Middle frontal gyrus (tissue), 1 donor: ENCODE measurements at regions not wholly inside any gene's neighbourhood (a gene's known extent, or its start where the extent isn't known, plus 50 kb on each side); places are given as distances from the start of the nearest gene placed in this dataset.

Source experiments
- DNase-seq: peaks from one replicate; pipeline ENCODE4 v3.0.0-alpha.2; 2015; ENCODE audit warnings: low spot score; ENCODE audit errors: extremely low spot score

DNA sequence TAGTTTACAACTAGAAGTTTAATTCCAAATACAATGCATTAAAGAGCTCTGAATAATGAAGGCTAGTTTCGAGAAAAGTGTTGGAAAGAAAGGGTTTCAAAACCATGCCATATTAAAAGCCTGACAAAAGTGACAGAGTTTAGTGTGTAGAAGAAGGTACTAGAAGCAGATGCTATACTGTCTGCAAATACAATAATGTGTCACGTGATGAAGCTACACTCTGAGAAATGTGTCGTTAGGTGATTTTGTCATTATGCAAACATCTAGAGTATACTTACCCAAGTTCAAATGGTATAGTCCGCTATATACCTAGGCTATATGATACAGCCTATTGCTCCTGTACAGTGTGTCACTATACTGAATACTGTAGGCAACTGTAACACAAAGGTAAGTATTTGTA, 494.1 kb downstream of the TLE1 start:
- DNase-seq: no peak

DNA sequence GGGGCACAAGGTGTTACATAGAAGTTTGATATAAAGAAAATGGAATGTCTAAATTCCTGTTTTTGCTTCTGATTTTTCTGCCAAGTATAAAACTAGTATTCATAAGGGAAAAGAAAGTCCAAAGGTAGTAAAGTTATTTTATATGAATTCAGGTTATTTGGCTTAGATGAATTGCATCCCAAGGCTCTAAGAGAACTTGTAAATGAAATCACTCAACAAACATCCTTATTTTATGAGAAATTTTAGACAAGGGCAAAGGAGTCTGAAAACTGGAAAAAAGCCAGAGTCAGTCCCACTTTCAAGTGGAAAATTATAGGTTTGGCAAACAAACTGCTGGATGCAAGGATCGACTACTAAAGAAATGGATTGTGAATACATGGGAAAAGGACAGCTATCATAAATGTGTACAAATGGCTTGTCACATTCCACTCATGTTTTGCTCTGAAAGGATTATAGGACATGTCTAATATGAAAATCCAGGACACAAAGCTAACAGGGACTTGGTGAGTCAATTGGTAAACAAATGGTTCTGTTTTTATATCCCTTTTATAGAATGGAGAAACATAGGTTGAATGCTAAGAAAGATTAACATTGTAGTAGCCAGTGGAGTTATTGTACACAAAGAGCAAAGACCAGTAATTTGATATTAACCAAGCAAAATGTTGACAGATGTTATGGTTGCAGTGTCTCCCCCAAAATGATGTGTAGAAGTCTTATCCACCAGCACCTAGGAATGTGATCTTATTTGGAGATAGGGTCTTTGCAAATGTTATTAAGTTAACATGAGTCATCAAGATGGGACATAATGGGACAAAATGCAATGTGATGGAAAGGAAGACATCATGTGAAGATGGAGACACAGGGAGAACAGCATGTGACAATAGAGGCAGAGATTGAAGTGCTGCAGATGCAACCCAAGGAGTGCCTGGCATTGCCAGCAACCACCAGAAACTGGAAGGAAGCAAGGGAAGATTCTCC, 495.7 kb downstream of the TLE1 start:
- DNase-seq: no peak

DNA sequence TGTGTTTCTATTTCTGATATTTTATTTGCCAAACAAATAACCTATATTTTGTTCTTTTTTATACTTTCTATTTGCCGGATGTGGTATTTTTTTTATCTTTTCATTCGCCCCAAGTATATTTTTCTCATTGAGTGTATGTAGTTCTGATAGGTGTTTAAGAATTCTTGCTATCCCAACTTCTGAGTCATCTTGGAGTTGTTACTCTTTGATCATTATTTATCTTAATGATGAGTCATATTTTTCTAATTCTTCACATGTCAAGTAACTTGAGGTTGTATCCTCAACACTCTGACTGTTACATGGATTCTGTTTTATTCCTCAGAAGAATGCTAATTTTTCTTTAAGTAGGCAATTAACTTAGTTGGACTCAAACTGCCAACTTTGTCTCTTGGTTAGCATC, 498.1 kb downstream of the TLE1 start:
- no peak for DNase-seq

DNA sequence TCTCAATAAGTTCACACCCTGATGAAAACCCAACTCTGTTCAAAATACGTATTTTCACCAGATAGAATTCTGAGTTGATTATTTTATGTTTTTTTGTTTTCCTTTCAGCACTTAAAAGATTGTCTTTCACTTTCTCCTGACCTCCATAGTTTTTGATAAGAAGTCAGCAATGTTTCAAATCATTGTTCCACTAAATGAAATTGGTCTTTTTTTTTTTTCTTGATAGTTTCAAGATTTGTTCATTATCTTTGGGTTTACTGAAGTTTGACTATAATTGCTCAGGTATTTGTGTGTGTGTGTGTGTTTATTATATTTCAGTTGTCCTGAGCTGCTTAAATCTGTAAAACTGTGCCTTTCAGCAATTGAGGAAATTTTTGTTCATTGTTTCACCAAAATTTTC, 498.7 kb downstream of the TLE1 start:
- DNase-seq: no peak

DNA sequence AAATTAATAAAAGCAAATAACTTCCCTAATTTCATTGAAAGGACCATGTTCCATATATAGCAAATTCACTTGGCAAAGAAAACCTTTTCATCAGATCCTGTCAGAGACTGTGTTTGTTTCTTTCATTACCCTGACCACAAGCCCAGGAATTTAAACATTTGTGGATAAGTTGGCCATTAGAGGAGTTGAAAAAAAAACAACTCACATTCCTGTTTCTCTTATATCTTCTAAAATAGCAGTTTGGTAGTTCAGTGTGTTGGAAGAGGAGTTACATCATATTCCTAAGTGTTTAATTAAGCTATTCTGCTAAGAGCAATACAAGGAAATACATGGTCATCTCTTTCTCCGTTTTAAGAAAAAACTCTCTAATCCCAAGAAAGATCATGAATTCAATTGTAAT, 505.6 kb downstream of the TLE1 start:
- no peak for DNase-seq

DNA sequence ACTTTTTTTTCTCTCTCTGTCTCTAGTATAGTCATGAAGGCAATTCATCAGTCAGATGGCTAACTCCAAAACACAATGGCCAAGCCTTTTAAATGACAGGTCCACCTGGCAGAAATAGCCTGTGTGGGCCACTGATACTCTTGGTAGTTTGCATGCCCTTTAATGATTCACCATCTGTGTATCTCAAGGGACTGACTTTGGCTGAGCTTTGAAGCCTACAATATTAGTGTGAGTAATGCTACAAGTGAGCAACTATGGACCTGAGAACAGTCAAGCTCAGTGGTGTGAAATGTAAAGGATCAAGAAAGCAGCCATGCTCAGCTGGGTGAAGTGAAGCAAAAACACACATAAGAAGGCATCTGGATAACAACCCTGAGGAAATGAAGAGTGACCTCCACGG, 506.9 kb downstream of the TLE1 start:
- DNase-seq: no peak

DNA sequence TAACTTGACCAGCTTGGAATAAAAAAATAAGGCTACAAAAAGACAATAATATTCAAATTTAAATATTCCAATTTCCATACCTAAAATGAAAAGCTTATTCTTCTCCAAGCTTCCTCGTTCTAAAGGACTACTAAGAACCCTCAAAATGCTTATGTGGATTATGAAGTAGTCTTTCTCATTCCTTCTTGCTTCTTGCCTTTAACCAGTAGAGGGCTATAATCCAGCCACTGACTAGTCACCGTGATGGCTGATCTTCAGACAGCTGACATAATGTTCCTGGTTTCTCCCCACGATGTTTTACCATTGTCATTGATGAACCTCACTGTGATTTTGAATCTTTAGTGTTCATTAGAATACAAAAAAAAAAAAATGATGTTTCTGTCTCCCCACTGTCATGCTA, 515.3 kb downstream of the TLE1 start:
- no peak for DNase-seq

DNA sequence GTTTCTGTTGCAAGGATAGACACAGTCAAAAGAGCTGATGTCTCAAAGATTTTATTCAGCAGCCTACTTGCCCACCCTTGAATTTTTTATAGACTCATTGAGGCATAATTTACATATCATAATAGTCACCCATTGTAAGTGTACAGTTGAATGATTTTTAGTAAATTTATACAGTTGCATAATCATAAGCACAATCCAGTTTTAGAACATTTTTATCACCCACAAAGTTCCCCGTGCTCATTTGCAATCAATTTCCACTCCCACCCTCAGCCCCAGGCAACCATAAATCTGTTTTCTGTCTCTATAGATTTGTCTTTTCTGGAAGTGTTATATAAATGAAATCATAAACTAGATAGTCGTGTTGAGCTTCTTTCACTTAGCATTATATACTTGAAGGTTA, 517.7 kb downstream of the TLE1 start:
- no peak for DNase-seq

DNA sequence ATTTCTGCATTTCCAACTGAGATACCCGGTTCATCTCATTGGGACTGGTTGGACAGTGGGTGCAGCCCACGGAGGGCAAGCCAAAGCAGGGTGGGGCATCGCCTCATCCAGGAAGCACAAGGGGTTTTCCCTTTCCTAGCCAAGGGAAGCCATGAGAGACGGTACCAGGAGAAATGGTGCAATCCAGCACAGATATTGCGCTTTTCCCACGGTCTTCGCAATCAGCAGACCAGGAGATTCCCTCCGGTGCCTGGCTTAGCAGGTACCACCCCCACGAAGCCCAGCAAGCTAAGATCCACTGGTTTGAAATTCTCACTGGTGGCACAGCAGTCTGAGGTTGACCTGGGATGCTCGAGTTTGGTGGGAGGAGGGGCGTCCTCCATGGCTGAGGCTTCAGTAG, 527.0 kb downstream of the TLE1 start:
- no peak for DNase-seq

DNA sequence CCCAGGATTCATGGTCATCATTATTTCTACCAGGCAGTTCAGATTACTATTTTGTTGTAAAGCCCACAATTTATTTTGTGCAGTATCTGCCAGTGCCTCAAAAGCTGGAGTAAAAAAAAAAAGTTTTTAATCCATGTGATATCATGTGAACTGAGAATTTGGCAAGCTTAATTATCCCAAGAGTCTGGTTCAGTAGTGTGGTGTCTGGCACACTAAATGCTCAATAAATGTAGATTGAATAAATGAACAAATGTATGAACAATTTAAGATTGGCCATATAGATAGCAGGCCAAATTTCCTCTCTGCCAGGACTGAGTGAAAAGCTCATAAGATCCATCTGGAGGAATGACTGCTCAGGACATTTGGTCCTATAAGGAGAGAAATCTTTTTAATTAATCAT, 533.0 kb downstream of the TLE1 start:
- DNase-seq: no peak

DNA sequence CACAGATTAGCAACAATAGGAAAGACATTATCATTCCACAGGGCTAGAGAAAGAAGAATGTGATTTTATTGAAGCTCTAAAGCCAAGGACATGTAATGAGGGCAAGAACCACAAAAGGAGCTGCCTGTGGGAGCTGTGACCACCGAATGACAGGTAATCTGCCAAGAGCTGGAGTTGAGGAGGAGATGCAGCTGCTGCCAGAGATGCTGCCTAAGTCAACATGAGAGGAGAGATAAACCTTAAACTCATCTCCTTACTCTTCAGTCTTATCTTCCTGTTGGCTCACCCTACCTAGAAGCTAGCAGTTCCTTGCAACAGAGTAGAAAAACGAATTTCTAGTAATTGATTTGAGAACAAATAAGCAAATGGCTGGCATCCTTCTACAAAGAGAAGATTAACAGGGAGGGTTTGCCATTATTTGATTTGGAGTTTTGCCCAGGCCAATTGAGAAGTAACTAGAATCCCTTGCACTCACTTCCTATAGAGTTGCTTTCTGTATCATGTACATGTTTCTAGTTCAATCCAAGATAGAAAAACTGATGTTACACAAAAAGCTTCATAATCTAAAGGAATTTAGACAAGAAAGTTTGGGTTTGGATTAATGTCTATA, 539.2 kb downstream of the TLE1 start:
- DNase-seq: no peak

DNA sequence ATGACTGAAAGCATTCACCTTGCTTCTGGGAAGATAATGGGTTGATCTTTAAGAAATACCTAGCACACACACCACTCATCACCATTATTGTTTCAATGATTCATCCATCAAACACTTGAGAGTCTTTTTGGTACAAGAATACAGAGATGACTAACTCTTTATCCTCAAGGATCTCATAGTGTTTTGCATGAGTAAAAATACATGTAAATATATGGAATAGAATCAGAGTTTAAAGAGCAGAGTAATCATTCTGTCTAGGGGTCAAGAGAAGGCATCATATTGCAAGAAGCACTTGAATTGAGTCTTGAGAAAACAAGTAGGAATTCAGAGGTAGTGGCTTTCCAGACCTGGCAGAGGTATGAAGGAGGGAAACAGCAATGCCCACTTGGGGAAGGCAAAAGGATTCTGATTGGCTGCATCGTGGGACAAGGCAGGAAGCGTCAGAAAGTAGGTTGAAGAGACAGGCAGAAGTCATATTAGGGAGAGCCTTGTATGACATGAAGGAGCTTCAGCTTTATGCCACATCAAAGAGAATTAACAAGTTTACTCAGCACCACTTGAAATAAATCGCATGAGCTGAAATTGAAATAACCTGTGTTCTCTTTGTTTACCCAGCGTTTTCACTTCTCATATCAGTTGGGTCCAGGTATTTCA, 542.5 kb downstream of the TLE1 start:
- no peak for DNase-seq

DNA sequence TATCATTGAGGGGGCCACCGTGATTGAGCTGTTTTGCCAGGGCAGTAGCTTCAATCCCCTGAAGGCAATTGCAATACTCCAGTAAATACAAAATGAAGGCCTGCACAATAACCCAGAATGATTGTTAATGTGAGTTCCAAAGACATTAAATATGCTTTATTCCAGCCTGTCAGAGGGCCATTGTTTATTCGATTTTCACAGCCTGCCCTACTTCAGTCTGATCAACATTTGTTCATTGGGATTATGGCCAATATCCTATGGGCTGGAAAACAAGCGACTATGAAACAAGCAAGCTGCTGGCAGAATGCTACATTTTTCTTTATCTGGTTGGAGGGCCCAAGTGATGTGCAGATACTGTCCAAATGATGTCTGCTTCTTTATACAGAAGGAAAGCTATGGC, 543.1 kb downstream of the TLE1 start:
- DNase-seq: no peak

DNA sequence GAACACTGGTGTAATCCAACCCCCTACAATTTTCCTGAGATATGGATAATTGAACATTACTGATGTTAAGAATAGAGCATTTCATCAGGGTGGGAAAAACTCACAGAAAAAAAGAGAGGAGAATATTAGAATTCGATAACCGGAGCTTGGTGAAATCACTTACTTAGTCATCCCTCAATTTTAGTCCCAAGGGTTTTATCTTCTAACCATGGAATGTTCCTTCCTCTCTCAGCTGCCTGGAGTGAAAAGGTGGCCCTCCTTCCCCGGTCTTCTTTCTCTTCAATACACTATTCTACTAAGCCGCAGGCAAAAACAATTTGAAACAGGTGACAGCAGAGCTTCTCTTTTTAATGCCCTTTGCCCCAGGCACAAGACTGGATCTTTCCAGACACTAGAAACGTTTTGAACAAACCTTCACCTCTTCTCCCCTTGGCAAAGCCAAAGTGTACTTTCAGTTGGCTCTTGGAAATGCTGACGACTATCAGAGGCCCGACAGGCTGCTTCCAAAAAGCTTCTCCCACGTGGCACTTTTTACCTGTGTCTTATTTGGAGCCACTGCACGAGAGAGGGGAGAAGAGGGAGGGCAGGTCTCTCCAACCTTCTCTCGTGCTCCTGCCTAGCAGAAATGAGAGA, 543.9 kb downstream of the TLE1 start:
- no peak for DNase-seq

DNA sequence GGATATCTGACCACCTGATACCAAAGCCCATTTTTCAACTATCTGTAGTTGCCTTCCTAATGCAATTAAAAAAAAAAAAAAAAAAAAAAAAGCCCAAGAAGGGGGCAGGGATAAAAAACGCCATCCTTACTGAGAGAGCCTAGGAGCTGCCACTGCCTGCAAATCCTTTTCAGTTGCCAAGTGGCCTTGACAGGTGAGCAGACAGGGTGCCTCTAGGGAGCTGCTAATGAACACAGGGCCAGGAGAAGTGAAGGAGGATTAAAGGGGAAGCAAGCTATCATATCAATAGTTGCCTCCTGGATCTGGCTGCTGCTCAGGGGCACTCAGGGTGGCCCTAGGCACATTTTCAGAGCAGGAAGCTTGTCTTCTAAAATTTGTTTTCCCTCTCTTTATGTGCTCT, 547.4 kb downstream of the TLE1 start:
- no peak for DNase-seq

DNA sequence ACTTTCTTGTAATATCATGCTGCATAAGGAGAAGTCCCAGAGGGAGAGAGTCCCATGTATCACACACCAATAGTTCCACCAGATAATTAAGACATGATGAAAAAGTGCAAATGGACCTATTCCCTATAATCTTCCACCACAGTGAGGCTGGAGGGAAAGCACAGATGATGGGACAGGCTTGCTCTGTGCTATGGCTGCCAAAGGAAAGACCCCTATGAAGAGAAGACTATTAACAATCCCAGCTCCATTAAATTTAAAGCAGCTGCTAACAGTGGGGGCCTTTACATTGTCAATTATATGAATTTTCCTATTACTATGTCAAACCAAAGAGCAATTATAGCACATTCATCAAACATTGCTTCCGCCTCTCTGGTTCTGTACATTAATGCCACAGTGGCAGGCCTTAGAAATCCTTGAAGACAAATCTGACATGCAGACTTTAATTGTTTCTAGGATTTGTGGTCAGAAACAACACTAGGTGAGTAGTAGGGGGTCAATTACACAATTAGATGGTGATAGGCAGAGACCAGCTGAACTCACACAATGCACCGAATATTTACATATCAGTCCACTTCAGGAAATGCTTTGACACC, 551.3 kb downstream of the TLE1 start:
- no peak for DNase-seq

DNA sequence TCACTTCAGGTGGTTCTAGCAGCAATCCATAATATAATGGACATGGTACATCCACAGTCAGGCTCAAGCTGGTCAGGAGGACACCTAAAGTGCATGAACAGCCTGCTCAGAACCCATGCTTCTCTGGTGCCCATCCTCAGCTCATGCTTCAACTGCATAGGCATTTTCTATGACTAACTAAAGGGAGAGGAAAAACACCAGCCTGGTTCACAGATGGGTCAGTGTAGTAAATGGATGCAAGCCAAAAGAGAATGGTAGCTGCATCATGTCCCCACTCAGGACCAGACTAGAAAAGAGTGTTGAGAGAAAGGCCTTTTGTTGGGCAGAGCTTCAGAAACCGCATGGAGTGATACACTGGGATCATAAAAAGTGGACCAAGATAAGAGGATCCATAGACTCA, 556.6 kb downstream of the TLE1 start:
- DNase-seq: no peak

DNA sequence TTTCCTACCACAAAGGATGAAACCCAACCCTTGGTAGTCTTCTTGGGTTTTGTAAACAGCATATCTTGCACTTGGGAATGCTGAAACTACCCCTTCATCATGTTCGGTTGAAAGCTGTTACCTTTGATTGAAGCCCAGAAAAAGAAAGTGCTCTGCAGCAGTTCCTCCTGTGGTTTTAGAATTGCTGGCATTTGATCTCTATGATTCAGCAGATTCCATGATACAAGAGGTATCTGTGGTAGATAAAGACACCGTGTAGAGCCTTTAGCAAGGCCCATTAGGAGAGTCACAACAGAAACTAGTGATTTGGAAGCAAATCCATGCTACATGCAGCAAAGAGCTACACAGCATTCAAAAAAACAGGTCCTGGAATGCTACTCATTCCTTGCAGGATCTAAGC, 557.0 kb downstream of the TLE1 start:
- DNase-seq: no peak

DNA sequence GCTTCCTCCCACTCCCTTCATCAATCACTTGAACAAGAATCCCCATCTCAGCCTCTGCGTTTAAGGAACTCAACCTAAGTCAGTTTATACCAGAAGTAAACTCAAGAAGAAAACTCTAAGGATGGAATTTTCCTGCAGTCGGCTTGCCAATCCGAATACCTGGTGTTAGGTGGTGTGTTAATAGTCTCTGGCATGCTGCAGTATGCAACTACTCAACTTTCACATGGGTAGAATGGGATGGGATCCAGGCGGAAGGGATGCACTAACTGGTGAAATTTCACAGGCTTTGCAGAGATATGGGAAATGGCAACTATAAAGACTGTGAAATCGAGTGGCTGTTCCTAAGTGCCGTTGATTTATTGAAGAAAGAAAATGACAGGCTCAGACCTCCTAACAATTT, 560.6 kb downstream of the TLE1 start:
- DNase-seq: no peak

DNA sequence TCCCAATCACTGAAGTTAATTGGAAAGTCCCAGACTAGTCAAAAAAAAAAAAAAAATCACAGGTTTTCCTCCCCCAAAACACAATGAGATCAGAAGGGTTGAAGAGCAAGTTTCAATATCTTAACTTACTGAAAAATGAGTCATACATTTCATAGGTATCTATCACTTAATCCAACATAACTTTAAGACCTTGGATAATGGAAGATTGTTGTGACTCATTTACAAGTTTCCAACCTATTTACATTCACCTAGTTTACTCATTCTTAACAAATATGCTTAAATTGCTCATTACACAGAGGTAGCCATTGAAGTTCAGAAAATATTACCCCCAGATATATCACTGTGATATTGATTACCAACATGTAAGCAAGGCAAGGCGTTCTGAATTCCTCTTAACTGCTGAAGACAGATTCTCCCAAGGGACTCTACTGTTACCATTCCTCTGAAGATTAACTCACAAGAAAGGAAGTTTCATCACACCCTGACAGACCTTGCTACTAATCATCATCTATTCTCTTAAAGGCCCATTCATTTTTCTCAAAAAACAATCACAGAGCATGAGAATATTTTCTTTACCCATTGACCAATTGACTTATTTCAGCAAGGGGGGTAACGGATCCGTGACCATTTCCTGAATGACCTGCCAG, 563.8 kb downstream of the TLE1 start:
- no peak for DNase-seq

DNA sequence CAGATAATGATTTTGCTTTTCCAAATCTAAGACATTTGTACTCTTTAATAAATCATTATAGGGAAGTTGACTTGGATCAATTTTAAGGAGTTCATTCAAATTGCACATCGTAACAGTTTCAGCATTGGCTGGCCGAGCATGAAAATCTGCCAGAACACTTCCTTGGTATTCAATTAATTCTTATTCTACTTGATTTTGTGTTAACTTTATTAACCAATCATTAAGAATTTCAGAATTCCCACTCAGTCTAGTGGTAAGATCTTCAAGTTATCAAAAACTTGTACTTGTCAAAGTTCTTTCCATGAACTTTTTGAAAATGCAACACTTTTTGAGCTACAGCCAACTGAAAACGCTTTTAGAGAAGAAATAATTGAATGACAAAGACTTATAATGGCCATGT, 565.8 kb downstream of the TLE1 start:
- DNase-seq: no peak
